Mesenchymal stem cell (in vitro differentiated cells and primary cell): ENCODE measurements at regions not wholly inside any gene's neighbourhood (a gene's known extent, or its start where the extent isn't known, plus 50 kb on each side); places are given as distances from the start of the nearest gene placed in this dataset.
A peak's percentile ranks its signal among the peaks of the same experiment; 100 is the strongest.

Experiments
- DNase-seq: peaks from one replicate; pipeline ENCODE4 v3.0.0-alpha.2; 2013
- H2AFZ ChIP-seq: one replicate; pipeline ENCODE4 v1.6.1; 2013; ENCODE audit warnings: low read depth, mild to moderate bottlenecking, control low read depth, inconsistent platforms, low read length, moderate library complexity
- H2AK5ac ChIP-seq: 2 replicates; pipeline ENCODE4 v1.6.1; 2013; ENCODE audit warnings: low read length, moderate library complexity, mild to moderate bottlenecking, inconsistent platforms; ENCODE audit not compliant: severe bottlenecking
- H2BK120ac ChIP-seq: one replicate; pipeline ENCODE4 v1.6.1; 2013; ENCODE audit warnings: low read depth, mild to moderate bottlenecking, inconsistent platforms, low read length, moderate library complexity
- H2BK12ac ChIP-seq, 2 experiments: one replicate each; pipeline ENCODE4 v1.6.1; 2013; ENCODE audit warnings: inconsistent platforms in 2 of 2, low read length in 2 of 2, mild to moderate bottlenecking in 2 of 2, moderate library complexity in 2 of 2, control low read depth in 1 of 2
- H2BK15ac ChIP-seq: one replicate; pipeline ENCODE4 v1.6.1; 2013; ENCODE audit warnings: mild to moderate bottlenecking, low read depth, inconsistent platforms; ENCODE audit not compliant: poor library complexity, severe bottlenecking
- H2BK5ac ChIP-seq: 2 replicates; pipeline ENCODE4 v1.6.1; 2013; ENCODE audit warnings: low read depth, mild to moderate bottlenecking, low read length, control low read depth, inconsistent platforms; ENCODE audit not compliant: poor library complexity, severe bottlenecking
- H3K14ac ChIP-seq, 2 experiments: one replicate each; pipeline ENCODE4 v1.6.1; 2013; ENCODE audit warnings: inconsistent platforms in 2 of 2, low read length in 2 of 2, control low read depth in 1 of 2, mild to moderate bottlenecking in 1 of 2, moderate library complexity in 1 of 2
- H3K18ac ChIP-seq, 2 experiments: one replicate each; pipeline ENCODE4 v1.6.1; 2013; ENCODE audit warnings: inconsistent platforms in 2 of 2, low read length in 2 of 2, control low read depth in 1 of 2, low read depth in 1 of 2, mild to moderate bottlenecking in 1 of 2
- H3K23ac ChIP-seq, 2 experiments: one replicate each; pipeline ENCODE4 v1.6.1; 2013; ENCODE audit warnings: inconsistent platforms in 2 of 2, low read length in 2 of 2, mild to moderate bottlenecking in 2 of 2, moderate library complexity in 2 of 2, control low read depth in 1 of 2
- H3K27ac ChIP-seq: 2 replicates; pipeline ENCODE4 v1.5.1; 2013; ENCODE audit warnings: mild to moderate bottlenecking, moderate library complexity, low read length, control low read depth, inconsistent platforms; ENCODE audit not compliant: poor library complexity, severe bottlenecking
- H3K27me3 ChIP-seq, 2 experiments: 2 replicates each; pipeline versions ENCODE4 v1.6.1 to v1.7.0; 2013; ENCODE audit warnings: low read length in 2 of 2, mild to moderate bottlenecking in 2 of 2, moderate library complexity in 2 of 2, control low read depth in 1 of 2, inconsistent platforms in 1 of 2; ENCODE audit not compliant: control insufficient read depth in 1 of 2, insufficient read depth in 1 of 2
- H3K36me3 ChIP-seq, 2 experiments: 2 replicates each; pipeline versions ENCODE4 v1.6.1 to v1.7.0; 2013; ENCODE audit warnings: low read length in 2 of 2, control low read depth in 1 of 2, inconsistent platforms in 1 of 2, low read depth in 1 of 2, mild to moderate bottlenecking in 1 of 2; ENCODE audit not compliant: insufficient read depth in 2 of 2, control insufficient read depth in 1 of 2
- H3K4ac ChIP-seq, 2 experiments: one replicate each; pipeline ENCODE4 v1.6.1; 2013; ENCODE audit warnings: inconsistent platforms in 2 of 2, low read length in 2 of 2, mild to moderate bottlenecking in 2 of 2, moderate library complexity in 2 of 2, control low read depth in 1 of 2, low read depth in 1 of 2
- H3K4me1 ChIP-seq: 2 replicates; pipeline ENCODE4 v1.6.1; 2013; ENCODE audit warnings: low read depth, low read length, control low read depth; ENCODE audit not compliant: control insufficient read depth, insufficient read depth
- H3K4me2 ChIP-seq: 2 replicates; pipeline ENCODE4 v1.6.1; 2013; ENCODE audit warnings: low read length, mild to moderate bottlenecking, inconsistent platforms; ENCODE audit not compliant: poor library complexity, severe bottlenecking
- H3K4me3 ChIP-seq, 2 experiments: 2 replicates each; pipeline versions ENCODE4 v1.5.1 to v1.7.0; 2013; ENCODE audit warnings: low read length in 2 of 2, mild to moderate bottlenecking in 2 of 2, control low read depth in 1 of 2, low read depth in 1 of 2; ENCODE audit not compliant: insufficient read depth in 1 of 2
- H3K79me1 ChIP-seq: replicated peaks from 2 replicates; pipeline ENCODE4 v1.6.1; 2013; ENCODE audit warnings: mild to moderate bottlenecking, control low read depth, low read length, inconsistent platforms; ENCODE audit not compliant: poor library complexity, severe bottlenecking
- H3K9ac ChIP-seq: 2 replicates; pipeline ENCODE4 v1.7.0; 2013; ENCODE audit warnings: mild to moderate bottlenecking, low read length, moderate library complexity
- H3K9me3 ChIP-seq: 2 replicates; pipeline ENCODE4 v1.7.0; 2013; ENCODE audit warnings: mild to moderate bottlenecking, low read length; ENCODE audit not compliant: control insufficient read depth
- H4K8ac ChIP-seq: one replicate; pipeline ENCODE4 v1.6.1; 2013; ENCODE audit warnings: inconsistent platforms, mild to moderate bottlenecking, low read length, moderate library complexity
- H4K91ac ChIP-seq: one replicate; pipeline ENCODE4 v1.6.1; 2013; ENCODE audit warnings: mild to moderate bottlenecking, low read length, inconsistent platforms
- WGBS: methylation state at CpG from one replicate; pipeline ENCODE4 v1.1.7; 2013; ENCODE audit warnings: mixed read lengths; 5-methylcytosine and 5-hydroxymethylcytosine counted together

DNA sequence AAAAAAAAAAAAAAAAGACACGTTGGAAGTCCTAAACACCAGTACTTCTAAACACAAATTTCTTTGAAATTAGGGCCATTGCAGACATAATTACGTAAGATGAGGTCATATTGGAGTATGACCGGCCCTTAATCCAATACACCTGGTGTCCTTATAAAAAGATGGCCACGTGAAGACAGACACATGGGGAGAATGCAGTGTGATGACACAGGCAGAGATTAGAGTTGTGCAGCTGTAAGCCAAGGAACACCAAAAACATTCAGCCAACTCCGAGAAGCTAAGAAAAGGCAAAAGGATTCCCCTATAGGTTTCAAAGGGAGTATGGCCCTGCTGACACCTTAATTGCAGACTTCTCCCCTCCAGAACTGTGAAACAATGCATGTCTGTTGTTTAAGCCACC is 379.0 kb upstream of the PDZRN3 start:
- H3K4me2 ChIP-seq = no peak overlapping the region
- H3K23ac ChIP-seq = no peak overlapping the region
- no peak overlapping the region for H2BK120ac ChIP-seq
- no peaks in the 10 kb centered on the region for H3K27me3 ChIP-seq
- no peaks in the 10 kb centered on the region for H3K79me1 ChIP-seq
- no peak for DNase-seq
- no peak overlapping the region for H3K4ac ChIP-seq
- peak overlapping the region; percentile 27 for H2AFZ ChIP-seq
- H3K27ac ChIP-seq = no peak overlapping the region
- no peaks in the 10 kb centered on the region for H3K9me3 ChIP-seq
- no peak overlapping the region for H4K91ac ChIP-seq
- no peak overlapping the region for H2BK5ac ChIP-seq
- H3K14ac ChIP-seq = no peak overlapping the region
- H3K18ac ChIP-seq = no peak overlapping the region
- H3K36me3 ChIP-seq = no peaks in the 10 kb centered on the region
- no peak overlapping the region for H4K8ac ChIP-seq
- H3K4me3 ChIP-seq = no peak overlapping the region
- H2BK15ac ChIP-seq = no peak overlapping the region
- no peak overlapping the region for H2AK5ac ChIP-seq
- 83% methylated on average over 4 of the region's 5 CpGs for WGBS
- no peak overlapping the region for H2BK12ac ChIP-seq
- no peak overlapping the region for H3K9ac ChIP-seq
- H3K4me1 ChIP-seq = no peaks in the 10 kb centered on the region

DNA sequence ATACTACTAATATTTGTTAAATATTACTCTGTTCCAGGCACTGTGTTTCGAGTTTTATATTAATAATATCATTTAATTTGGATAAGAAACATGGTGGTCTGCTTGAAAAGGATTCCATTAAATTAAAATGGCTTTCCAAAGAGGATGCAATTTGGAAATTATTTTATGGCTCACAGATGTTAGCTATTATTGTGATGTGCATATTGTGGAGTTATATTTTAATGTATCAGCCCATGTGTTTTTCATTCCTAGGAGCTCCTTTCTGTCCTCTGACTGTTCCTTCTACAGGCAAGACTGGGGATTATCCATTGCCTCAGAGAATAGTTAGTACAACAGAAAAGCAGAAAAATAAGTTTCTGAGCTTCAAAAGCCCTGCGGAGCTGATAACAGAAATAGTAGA is 376.7 kb upstream of the PDZRN3 start:
- H2BK120ac ChIP-seq = no peak overlapping the region
- H3K4me1 ChIP-seq = no peaks in the 10 kb centered on the region
- H2AK5ac ChIP-seq = no peak overlapping the region
- no peak overlapping the region for H3K27ac ChIP-seq
- no peak overlapping the region for H3K4me2 ChIP-seq
- no peak overlapping the region for H3K4me3 ChIP-seq
- no peaks in the 10 kb centered on the region for H3K27me3 ChIP-seq
- H3K9me3 ChIP-seq = no peaks in the 10 kb centered on the region
- no peak overlapping the region for H2BK12ac ChIP-seq
- H3K18ac ChIP-seq = no peak overlapping the region
- no peak overlapping the region for H3K9ac ChIP-seq
- no peak overlapping the region for H4K8ac ChIP-seq
- WGBS = 91% methylated on average over 1 of the region's 2 CpGs
- H4K91ac ChIP-seq = no peak overlapping the region
- H2BK15ac ChIP-seq = no peak overlapping the region
- DNase-seq = no peak
- no peak overlapping the region for H3K23ac ChIP-seq
- no peaks in the 10 kb centered on the region for H3K36me3 ChIP-seq
- no peak overlapping the region for H3K4ac ChIP-seq
- H2BK5ac ChIP-seq = no peak overlapping the region
- H3K79me1 ChIP-seq = no peaks in the 10 kb centered on the region
- H2AFZ ChIP-seq = no peak overlapping the region
- no peak overlapping the region for H3K14ac ChIP-seq

DNA sequence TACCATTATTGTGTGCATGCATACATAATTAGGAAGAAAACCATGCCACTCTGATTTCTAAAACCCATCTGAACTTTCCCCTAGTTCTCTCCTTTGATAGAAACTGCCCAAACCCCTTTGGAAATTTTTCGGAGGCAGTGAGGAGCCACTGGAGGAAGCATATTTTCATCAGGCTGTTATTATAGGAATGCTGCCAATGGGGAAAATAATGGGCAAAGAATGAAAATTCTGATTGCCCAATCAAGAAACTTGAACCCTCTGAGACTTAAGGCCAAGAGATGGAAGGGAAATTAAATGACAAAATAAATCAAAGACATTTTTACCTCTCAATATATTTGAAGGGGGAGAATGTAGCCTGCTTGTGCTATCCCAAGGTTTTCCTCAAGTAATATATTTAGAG is 376.0 kb upstream of the PDZRN3 start:
- H3K27me3 ChIP-seq = no peaks in the 10 kb centered on the region
- WGBS = 100% methylated on average over 1 of the region's 1 CpG
- H3K79me1 ChIP-seq = no peaks in the 10 kb centered on the region
- no peak overlapping the region for H2BK15ac ChIP-seq
- H3K4ac ChIP-seq = no peak overlapping the region
- H2AK5ac ChIP-seq = no peak overlapping the region
- H3K9me3 ChIP-seq = no peaks in the 10 kb centered on the region
- no peak overlapping the region for H2BK5ac ChIP-seq
- H3K14ac ChIP-seq = no peak overlapping the region
- H3K4me1 ChIP-seq = no peaks in the 10 kb centered on the region
- peak overlapping the region; percentile 31 for H3K9ac ChIP-seq
- H3K4me3 ChIP-seq = peak overlapping the region in 1 of 2 experiments; percentile 19
- no peak overlapping the region for H3K27ac ChIP-seq
- H2BK120ac ChIP-seq = no peak overlapping the region
- H3K36me3 ChIP-seq = no peaks in the 10 kb centered on the region
- no peak overlapping the region for H3K23ac ChIP-seq
- H4K8ac ChIP-seq = no peak overlapping the region
- no peak overlapping the region for H3K18ac ChIP-seq
- no peak overlapping the region for H2AFZ ChIP-seq
- H3K4me2 ChIP-seq = no peak overlapping the region
- no peak overlapping the region for H4K91ac ChIP-seq
- H2BK12ac ChIP-seq = no peak overlapping the region
- DNase-seq = no peak

DNA sequence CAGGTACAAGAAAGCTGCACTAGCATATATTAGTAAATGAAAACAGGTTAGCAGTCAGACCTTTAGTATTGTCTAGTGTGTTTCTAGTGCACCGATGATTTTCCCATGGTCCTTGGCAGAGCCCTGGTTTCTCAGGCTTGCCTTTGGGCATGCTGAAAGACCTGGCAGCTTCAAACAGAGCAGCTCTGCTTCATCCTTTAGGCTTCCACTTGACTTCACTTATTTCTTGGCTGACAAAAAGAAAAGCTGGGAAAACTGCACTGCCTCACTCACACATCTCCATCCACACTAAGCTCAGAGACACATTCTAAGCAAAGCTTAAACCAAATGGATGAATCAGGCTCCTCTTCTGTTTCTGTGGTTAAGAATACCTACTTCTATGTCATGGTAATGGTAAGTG is 374.8 kb upstream of the PDZRN3 start:
- Histone ChIP-seq H2BK120ac (no peak overlapping the region), H3K14ac (no peak overlapping the region), H3K79me1 (no peaks in the 10 kb centered on the region), H3K4me1 (no peaks in the 10 kb centered on the region), H3K27ac (no peak overlapping the region), H3K9ac (peak overlapping the region; percentile 3), H3K27me3 (no peaks in the 10 kb centered on the region), H4K8ac (no peak overlapping the region), H2AFZ (no peak overlapping the region), H2BK5ac (no peak overlapping the region), H3K4me3 (no peak overlapping the region), H3K18ac (no peak overlapping the region), H3K23ac (no peak overlapping the region), H2AK5ac (no peak overlapping the region), H3K4ac (no peak overlapping the region), H4K91ac (no peak overlapping the region), H3K4me2 (no peak overlapping the region), H3K9me3 (no peaks in the 10 kb centered on the region), H2BK12ac (no peak overlapping the region), H2BK15ac (no peak overlapping the region), H3K36me3 (no peaks in the 10 kb centered on the region)
- 89% methylated on average over 1 of the region's 1 CpG for WGBS
- no peak for DNase-seq
